K562 (cell line): ENCODE measurements at regions not wholly inside any gene's neighbourhood (a gene's known extent, or its start where the extent isn't known, plus 50 kb on each side); places are given as distances from the start of the nearest gene placed in this dataset.

Experiments used
- ATAC-seq: fragments of 200-7000 bp; cut with Tn5 transposase; 3 replicates; pipeline ENCODE4 v1.9.1; 2020; ENCODE audit warnings: moderate library complexity
- BruUV-seq: library from RNA; stranded (reverse); fragments of 400-500 nt; replicated peaks from 2 replicates; lab custom pipeline; 2021; lab: Mats Ljungman, UMichigan
- CTCF ChIA-PET: fragments of 300-600 bp; formaldehyde crosslinking; extraction: SDS; loops from one replicate; lab custom pipeline; 2021; ENCODE audit warnings: low intra/inter-chr PET ratio; lab: Yijun Ruan, JAX
- POLR2A ChIA-PET: fragments of 300-600, 350-650 bp; sonication (Branson Sonifier 250); formaldehyde crosslinking; extraction: SDS; loops from one replicate; lab custom pipeline; 2021; ENCODE audit warnings: antibody characterized with exemption, inconsistent platforms; lab: Yijun Ruan, JAX
- DNase-seq, 4 experiments: peaks; one replicate each; pipeline versions ENCODE4 v3.0.0 to v3.0.0-alpha.2; 2011 to 2018; ENCODE audit warnings: low spot score in 3 of 4, mixed read lengths in 3 of 4; ENCODE audit errors: extremely low read depth in 1 of 4
- FAIRE-seq: peaks from 2 replicates; lab custom pipeline; 2011; peaks lifted over from hg19 to GRCh38; lab: Jason Lieb, UNC
- H2AFZ ChIP-seq: 2 replicates; pipeline ENCODE4 v1.6.0; 2011; ENCODE audit warnings: low read depth, low read length, control low read depth, inconsistent platforms
- H3K27ac ChIP-seq: fragments of 200-600 bp; 3 replicates; pipeline ENCODE4 v1.8.0; 2011; ENCODE audit warnings: low read depth, mild to moderate bottlenecking, control low read depth, inconsistent platforms, low read length, moderate library complexity, mixed read lengths; ENCODE audit errors: extremely low read depth
- H3K27me3 ChIP-seq, 2 experiments: fragments of 300-600 bp in 1 of 2; 2 replicates in 1 of 2; 3 replicates in 1 of 2; pipeline versions ENCODE4 v1.6.0 to v1.8.0; 2011; ENCODE audit warnings: inconsistent platforms in 2 of 2, low read length in 2 of 2, mild to moderate bottlenecking in 1 of 2, mixed read lengths in 1 of 2, moderate library complexity in 1 of 2; ENCODE audit not compliant: control insufficient read depth in 2 of 2, insufficient read depth in 2 of 2
- H3K36me3 ChIP-seq: fragments of 300-600 bp; 3 replicates; pipeline ENCODE4 v1.8.0; 2011; ENCODE audit warnings: mild to moderate bottlenecking, low read length, inconsistent platforms; ENCODE audit not compliant: control insufficient read depth, insufficient read depth
- H3K4me1 ChIP-seq, 2 experiments: fragments of 200-600 bp in 1 of 2; replicated peaks in 1 of 2; 2 replicates in 1 of 2; 3 replicates in 1 of 2; pipeline versions ENCODE4 v1.5.1 to v1.8.0; 2011; ENCODE audit warnings: inconsistent platforms in 2 of 2, low read length in 2 of 2, mild to moderate bottlenecking in 1 of 2, mixed read lengths in 1 of 2, moderate library complexity in 1 of 2; ENCODE audit not compliant: control insufficient read depth in 2 of 2, insufficient read depth in 2 of 2
- H3K4me2 ChIP-seq: 2 replicates; pipeline ENCODE4 v1.6.1; 2011; ENCODE audit warnings: low read length, control low read depth, inconsistent platforms, mixed read lengths; ENCODE audit not compliant: insufficient read depth
- H3K4me3 ChIP-seq: fragments of 200-600 bp; sonication (generic), shearing (Covaris generic); 2 replicates; pipeline ENCODE4 v1.5.1; 2016; ENCODE audit warnings: control low read depth, inconsistent platforms
- H3K79me2 ChIP-seq: fragments of 200-600 bp; 3 replicates; pipeline ENCODE4 v1.8.0; 2011; ENCODE audit warnings: low read length, inconsistent platforms; ENCODE audit not compliant: control insufficient read depth, insufficient read depth
- H3K9ac ChIP-seq, 2 experiments: 2 replicates each; pipeline versions ENCODE4 v1.6.0 to v1.6.1; 2011; ENCODE audit warnings: low read depth in 2 of 2, low read length in 2 of 2, control low read depth in 1 of 2, inconsistent platforms in 1 of 2, mild to moderate bottlenecking in 1 of 2, mixed read lengths in 1 of 2; ENCODE audit not compliant: insufficient read depth in 1 of 2
- H3K9me1 ChIP-seq: one replicate; pipeline ENCODE4 v1.6.0; 2011; ENCODE audit warnings: inconsistent platforms, mild to moderate bottlenecking, low read length, moderate library complexity; ENCODE audit not compliant: control insufficient read depth, insufficient read depth
- H3K9me3 ChIP-seq: replicated peaks from 2 replicates; pipeline ENCODE4 v1.5.1; 2011; ENCODE audit warnings: low read depth, low read length, inconsistent platforms; ENCODE audit not compliant: control insufficient read depth, insufficient read depth
- H4K20me1 ChIP-seq: replicated peaks from 2 replicates; pipeline ENCODE4 v1.6.1; 2011; ENCODE audit warnings: low read length, inconsistent platforms, mixed read lengths; ENCODE audit not compliant: control insufficient read depth, insufficient read depth
- CHD1 ChIP-seq: fragments of 200-600 bp; sonication (generic); IDR thresholded peaks from one replicate; pipeline ENCODE4 v1.6.1; 2012; ENCODE audit warnings: mild to moderate bottlenecking, moderate library complexity, low read length, inconsistent platforms
- SMARCA4 ChIP-seq: fragments of 450-650 bp; IDR thresholded peaks from 2 replicates; pipeline ENCODE4 v1.6.1; 2016
- ZEB2 ChIP-seq: fragments of 450-650 bp; IDR thresholded peaks from 2 replicates; pipeline ENCODE4 v1.6.1; 2016
- ZNF124 ChIP-seq: sonication (generic); formaldehyde crosslinking; IDR thresholded peaks from 2 replicates; pipeline ENCODE4 v1.8.1; 2022; ENCODE audit warnings: missing genetic modification reagents
- ZSCAN32 ChIP-seq: fragments of 450-650 bp; formaldehyde crosslinking; IDR thresholded peaks from 2 replicates; pipeline ENCODE4 v1.4.0; 2020; ENCODE audit warnings: mild to moderate bottlenecking, moderate library complexity
- WGBS: fragments of 100-300 bp; shearing (Covaris generic); methylation state at CpG from one replicate; pipeline ENCODE4 v1.1.6; 2016; ENCODE audit warnings: low coverage, mixed read lengths; ENCODE audit not compliant: insufficient coverage; ENCODE audit errors: missing lambda C conversion rate; 5-methylcytosine and 5-hydroxymethylcytosine counted together
- in situ Hi-C: fragments of 300-500 bp; cut with MboI; formaldehyde crosslinking; loops from 4 replicates; pipeline ENCODE4 v1.15.0; 2018; ENCODE audit warnings: inconsistent platforms, mixed read lengths
- intact Hi-C: fragments of 100-400 bp; cut with micrococcal nuclease; formaldehyde crosslinking; loops from 2 replicates; pipeline ENCODE4 v1.14.2; 2022
- TF ChIP-seq, protein P1 (sequence below): fragments of 250-450 bp; sonication (Bioruptor Pico); IDR thresholded peaks from 2 replicates; pipeline ENCODE4 v1.8.0; 2021; ENCODE audit warnings: moderate library complexity, mild to moderate bottlenecking, inconsistent platforms
- TF ChIP-seq, protein P2 (sequence below): fragments of 450-650 bp; formaldehyde crosslinking; IDR thresholded peaks from 2 replicates; pipeline ENCODE4 v1.4.0; 2020; ENCODE audit warnings: mild to moderate bottlenecking, moderate library complexity

DNA sequence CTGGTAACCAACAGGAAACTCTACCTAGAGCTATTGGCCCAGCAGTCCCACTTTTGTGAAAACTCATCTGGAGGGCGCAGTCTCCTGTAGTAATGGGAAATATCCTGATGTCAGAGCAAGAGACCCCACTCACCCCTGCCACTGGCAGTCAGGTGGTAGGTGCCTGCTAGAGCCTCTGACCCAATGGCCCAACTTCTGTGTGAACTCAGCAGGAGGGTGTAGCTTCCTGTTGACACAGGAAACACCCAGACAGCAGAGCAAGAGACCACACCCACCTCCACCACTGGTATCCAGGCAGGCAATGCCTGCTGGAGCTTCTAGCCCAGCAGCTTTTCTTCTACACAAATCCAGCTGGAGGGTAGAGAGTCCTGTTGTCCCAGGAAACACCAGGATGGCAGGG lies 1176.8 kb upstream of the PRR20A start:
- no TSS peak for BruUV-seq
- H4K20me1 ChIP-seq, result no peaks in the 10 kb centered on the region
- no peak overlapping the region for H3K4me3 ChIP-seq
- H3K9me1 ChIP-seq, result no peaks in the 10 kb centered on the region
- POLR2A ChIA-PET, result no interaction called here
- no peak for ATAC-seq
- no peak for FAIRE-seq
- H3K9me3 ChIP-seq, result no peaks in the 10 kb centered on the region
- H3K36me3 ChIP-seq, result no peaks in the 10 kb centered on the region
- no peak overlapping the region for H2AFZ ChIP-seq
- TF ChIP-seq ZSCAN32 (CRISPR knock-in tag), result no peak
- TF ChIP-seq, protein P1, sequence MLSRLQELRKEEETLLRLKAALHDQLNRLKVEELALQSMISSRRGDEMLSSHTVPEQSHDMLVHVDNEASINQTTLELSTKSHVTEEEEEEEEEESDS (CRISPR knock-in tag), result no peak
- TF ChIP-seq, protein P2, sequence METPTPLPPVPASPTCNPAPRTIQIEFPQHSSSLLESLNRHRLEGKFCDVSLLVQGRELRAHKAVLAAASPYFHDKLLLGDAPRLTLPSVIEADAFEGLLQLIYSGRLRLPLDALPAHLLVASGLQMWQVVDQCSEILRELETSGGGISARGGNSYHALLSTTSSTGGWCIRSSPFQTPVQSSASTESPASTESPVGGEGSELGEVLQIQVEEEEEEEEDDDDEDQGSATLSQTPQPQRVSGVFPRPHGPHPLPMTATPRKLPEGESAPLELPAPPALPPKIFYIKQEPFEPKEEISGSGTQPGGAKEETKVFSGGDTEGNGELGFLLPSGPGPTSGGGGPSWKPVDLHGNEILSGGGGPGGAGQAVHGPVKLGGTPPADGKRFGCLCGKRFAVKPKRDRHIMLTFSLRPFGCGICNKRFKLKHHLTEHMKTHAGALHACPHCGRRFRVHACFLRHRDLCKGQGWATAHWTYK (CRISPR knock-in tag), result no peak
- TF ChIP-seq CHD1, result no peak
- TF ChIP-seq SMARCA4, result no peak
- TF ChIP-seq ZEB2, result no peak
- TF ChIP-seq ZNF124 (CRISPR knock-in tag), result no peak
- no peak overlapping the region for H3K27ac ChIP-seq
- H3K4me2 ChIP-seq, result no peak overlapping the region
- H3K9ac ChIP-seq, result no peak overlapping the region
- no peaks in the 10 kb centered on the region for H3K27me3 ChIP-seq
- H3K4me1 ChIP-seq, result no peaks in the 10 kb centered on the region
- H3K79me2 ChIP-seq, result no peaks in the 10 kb centered on the region
- DNase-seq, result no peak
- CTCF ChIA-PET, result no interaction called here
- in situ Hi-C loops (no loop called here), intact Hi-C loops (no loop called here)
- 0% methylated on average over 1 of the region's 1 CpG for WGBS
